Ishikawa (cell line): ENCODE measurements at regions not wholly inside any gene's neighbourhood (a gene's known extent, or its start where the extent isn't known, plus 50 kb on each side); places are given as distances from the start of the nearest gene placed in this dataset.

Experiments
- CREB1 ChIP-seq: IDR thresholded peaks from 2 replicates; pipeline ENCODE4 v1.6.1; 2012; ENCODE audit warnings: low read depth
- EP300 ChIP-seq: IDR thresholded peaks from 2 replicates; pipeline ENCODE4 v1.6.1; 2012; ENCODE audit warnings: borderline replicate concordance
- RAD21 ChIP-seq: IDR thresholded peaks from 2 replicates; pipeline ENCODE4 v1.6.1; 2012; ENCODE audit warnings: low read depth
- TAF1 ChIP-seq: IDR thresholded peaks from 2 replicates; pipeline ENCODE4 v1.6.1; 2012; ENCODE audit warnings: low read depth, mild to moderate bottlenecking

- TF ChIP-seq RAD21 = no peak
- no peak for TF ChIP-seq CREB1
- TF ChIP-seq EP300 = no peak
- TF ChIP-seq TAF1 = no peak
These were observed 531.1 kb downstream of the CETN3 start for GRCh38 chr5:89878140-89879132.
